ENCODE measurements at regions not wholly inside any gene's neighbourhood (a gene's known extent, or its start where the extent isn't known, plus 50 kb on each side); places are given as distances from the start of the nearest gene placed in this dataset.

DNA sequence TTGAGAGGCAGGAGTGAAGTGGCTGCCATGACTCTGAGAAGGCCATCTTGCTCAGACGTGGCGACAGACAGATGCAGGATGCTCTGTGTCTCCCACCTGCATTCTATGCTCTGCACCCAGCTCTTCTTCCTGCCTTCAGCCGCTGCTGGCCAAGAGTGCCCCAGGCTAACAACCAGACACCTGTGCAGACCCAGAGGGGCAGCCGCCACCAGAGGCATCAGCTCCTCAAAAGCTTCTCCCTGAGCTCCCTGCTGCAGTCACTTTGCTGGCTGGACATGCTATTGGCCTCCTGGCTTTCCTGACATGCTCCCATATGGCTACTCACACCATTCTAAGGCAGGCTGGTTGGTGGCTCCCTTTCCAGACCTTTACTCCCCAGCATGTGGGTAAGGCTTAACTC, 70.6 kb upstream of the GRB10 start:
- peaks cover 2% of the 10 kb centered on the region for H3K36me3 Mint-ChIP-seq (ENCODE audit: low read depth, unreplicated experiment)
- FAIRE-seq, result no peak
- no peaks in the 10 kb centered on the region for H3K9me3 Mint-ChIP-seq (ENCODE audit: unreplicated experiment)
- no peaks in the 10 kb centered on the region for H3K36me3 ChIP-seq (ENCODE audit: insufficient read depth, low read length)
- H4K20me1 ChIP-seq (ENCODE audit: insufficient read depth, low read length), result no peaks in the 10 kb centered on the region
- H3K4me2 ChIP-seq (ENCODE audit: low read length), result no peak overlapping the region
- no peak for DNase-seq (ENCODE audit: low read depth)
- no peak overlapping the region for H3K27ac ChIP-seq (ENCODE audit: low read depth, low read length)
- no peaks in the 10 kb centered on the region for H3K79me2 ChIP-seq (ENCODE audit: insufficient read depth, low read length)
- no peak overlapping the region for H3K9ac ChIP-seq (ENCODE audit: low read length)
- H3K4me1 Mint-ChIP-seq (ENCODE audit: low read depth, unreplicated experiment), result no peaks in the 10 kb centered on the region
- no peaks in the 10 kb centered on the region for H3K27me3 ChIP-seq (ENCODE audit: insufficient read depth, low read length)
- H3K4me3 ChIP-seq (ENCODE audit: insufficient read depth, low read depth, low read length), result no peak overlapping the region
- H2AFZ ChIP-seq (ENCODE audit: low read depth, low read length), result no peak overlapping the region
- no peak overlapping the region for H3K4me3 Mint-ChIP-seq (ENCODE audit: unreplicated experiment)
- TF ChIP-seq EZH2 (IDR thresholded peaks at IDR 0.05; ENCODE audit: insufficient read depth, low read length), result no peak
- TF ChIP-seq CTCF (IDR thresholded peaks at IDR 0.05; ENCODE audit: insufficient read depth, low read depth, low read length), result no peak
- H3K27me3 Mint-ChIP-seq (ENCODE audit: low read depth, unreplicated experiment), result peaks cover 40% of the 10 kb centered on the region
- H3K9me3 ChIP-seq (ENCODE audit: insufficient read depth, low read depth, low read length), result no peaks in the 10 kb centered on the region
- no peak overlapping the region for H3K27ac Mint-ChIP-seq (ENCODE audit: unreplicated experiment)
- peaks cover 11% of the 10 kb centered on the region for H3K4me1 ChIP-seq (ENCODE audit: insufficient read depth, low read length)

- H3K9me3 Mint-ChIP-seq (ENCODE audit: unreplicated experiment), result no peaks in the 10 kb centered on the region
- Histone ChIP-seq H3K9ac (ENCODE audit: low read length) (no peak overlapping the region), H3K4me2 (ENCODE audit: low read length) (no peak overlapping the region), H2AFZ (ENCODE audit: low read depth, low read length) (no peak overlapping the region), H3K79me2 (ENCODE audit: insufficient read depth, low read length) (no peaks in the 10 kb centered on the region), H4K20me1 (ENCODE audit: insufficient read depth, low read length) (no peaks in the 10 kb centered on the region), H3K4me1 (ENCODE audit: insufficient read depth, low read length) (peaks cover 11% of the 10 kb centered on the region), H3K27me3 (ENCODE audit: insufficient read depth, low read length) (no peaks in the 10 kb centered on the region), H3K27ac (ENCODE audit: low read depth, low read length) (no peak overlapping the region), H3K4me3 (ENCODE audit: insufficient read depth, low read depth, low read length) (no peak overlapping the region), H3K36me3 (ENCODE audit: insufficient read depth, low read length) (no peaks in the 10 kb centered on the region), H3K9me3 (ENCODE audit: insufficient read depth, low read depth, low read length) (no peaks in the 10 kb centered on the region)
- H3K27me3 Mint-ChIP-seq (ENCODE audit: low read depth, unreplicated experiment), result peaks cover 36% of the 10 kb centered on the region
- no peak for FAIRE-seq
- no peak overlapping the region for H3K4me3 Mint-ChIP-seq (ENCODE audit: unreplicated experiment)
- TF ChIP-seq CTCF (IDR thresholded peaks at IDR 0.05; ENCODE audit: insufficient read depth, low read depth, low read length), result no peak
- TF ChIP-seq EZH2 (IDR thresholded peaks at IDR 0.05; ENCODE audit: insufficient read depth, low read length), result no peak
- H3K4me1 Mint-ChIP-seq (ENCODE audit: low read depth, unreplicated experiment), result no peaks in the 10 kb centered on the region
- no peak for DNase-seq (ENCODE audit: low read depth)
- no peak overlapping the region for H3K27ac Mint-ChIP-seq (ENCODE audit: unreplicated experiment)
- no peaks in the 10 kb centered on the region for H3K36me3 Mint-ChIP-seq (ENCODE audit: low read depth, unreplicated experiment)
Measured at GRCh38 chr7:50852901-50853300, 70.2 kb upstream of the GRB10 start.

GRCh38 chr7:50851891-50852290, 69.2 kb upstream of the GRB10 start:
- H3K9me3 ChIP-seq (ENCODE audit: insufficient read depth, low read depth, low read length), result no peaks in the 10 kb centered on the region
- no peak overlapping the region for H2AFZ ChIP-seq (ENCODE audit: low read depth, low read length)
- H4K20me1 ChIP-seq (ENCODE audit: insufficient read depth, low read length), result no peaks in the 10 kb centered on the region
- no peaks in the 10 kb centered on the region for H3K27me3 ChIP-seq (ENCODE audit: insufficient read depth, low read length)
- FAIRE-seq (no peak), DNase-seq (ENCODE audit: low read depth) (no peak)
- TF ChIP-seq EZH2 (IDR thresholded peaks at IDR 0.05; ENCODE audit: insufficient read depth, low read length) (no peak), CTCF (IDR thresholded peaks at IDR 0.05; ENCODE audit: insufficient read depth, low read depth, low read length) (no peak)
- H3K4me3 Mint-ChIP-seq (ENCODE audit: unreplicated experiment), result no peak overlapping the region
- no peak overlapping the region for H3K27ac ChIP-seq (ENCODE audit: low read depth, low read length)
- H3K36me3 Mint-ChIP-seq (ENCODE audit: low read depth, unreplicated experiment), result no peaks in the 10 kb centered on the region
- H3K79me2 ChIP-seq (ENCODE audit: insufficient read depth, low read length), result no peaks in the 10 kb centered on the region
- peaks cover 11% of the 10 kb centered on the region for H3K4me1 ChIP-seq (ENCODE audit: insufficient read depth, low read length)
- H3K27me3 Mint-ChIP-seq (ENCODE audit: low read depth, unreplicated experiment), result peaks cover 26% of the 10 kb centered on the region
- H3K9me3 Mint-ChIP-seq (ENCODE audit: unreplicated experiment), result no peaks in the 10 kb centered on the region
- peak overlapping the region; percentile 13 for H3K4me2 ChIP-seq (ENCODE audit: low read length)
- no peaks in the 10 kb centered on the region for H3K36me3 ChIP-seq (ENCODE audit: insufficient read depth, low read length)
- H3K27ac Mint-ChIP-seq (ENCODE audit: unreplicated experiment), result no peak overlapping the region
- no peaks in the 10 kb centered on the region for H3K4me1 Mint-ChIP-seq (ENCODE audit: low read depth, unreplicated experiment)
- H3K4me3 ChIP-seq (ENCODE audit: insufficient read depth, low read depth, low read length), result no peak overlapping the region
- H3K9ac ChIP-seq (ENCODE audit: low read length), result no peak overlapping the region
